GM10266 (cell line): ENCODE measurements at regions not wholly inside any gene's neighbourhood (a gene's known extent, or its start where the extent isn't known, plus 50 kb on each side); places are given as distances from the start of the nearest gene placed in this dataset.
"Not testable (repeated sequence)": the region's sequence is repeated elsewhere in the genome, so short reads cannot be mapped to it uniquely, and the experiment has no call there.

Source experiments
- DNase-seq: peaks from one replicate; pipeline ENCODE4 v3.0.0; 2012; ENCODE audit errors: extremely low spot score
- TF ChIP-seq, protein P1 (sequence below): IDR thresholded peaks from 2 replicates; pipeline ENCODE4 v1.5.1; 2012; ENCODE audit warnings: mild to moderate bottlenecking, low read depth; ENCODE audit not compliant: control insufficient read depth, insufficient read depth; ENCODE audit errors: missing control alignments

GRCh38 chr5:56302027-56302426 lies 68.9 kb upstream of the ANKRD55 start:
- TF ChIP-seq, protein P1, sequence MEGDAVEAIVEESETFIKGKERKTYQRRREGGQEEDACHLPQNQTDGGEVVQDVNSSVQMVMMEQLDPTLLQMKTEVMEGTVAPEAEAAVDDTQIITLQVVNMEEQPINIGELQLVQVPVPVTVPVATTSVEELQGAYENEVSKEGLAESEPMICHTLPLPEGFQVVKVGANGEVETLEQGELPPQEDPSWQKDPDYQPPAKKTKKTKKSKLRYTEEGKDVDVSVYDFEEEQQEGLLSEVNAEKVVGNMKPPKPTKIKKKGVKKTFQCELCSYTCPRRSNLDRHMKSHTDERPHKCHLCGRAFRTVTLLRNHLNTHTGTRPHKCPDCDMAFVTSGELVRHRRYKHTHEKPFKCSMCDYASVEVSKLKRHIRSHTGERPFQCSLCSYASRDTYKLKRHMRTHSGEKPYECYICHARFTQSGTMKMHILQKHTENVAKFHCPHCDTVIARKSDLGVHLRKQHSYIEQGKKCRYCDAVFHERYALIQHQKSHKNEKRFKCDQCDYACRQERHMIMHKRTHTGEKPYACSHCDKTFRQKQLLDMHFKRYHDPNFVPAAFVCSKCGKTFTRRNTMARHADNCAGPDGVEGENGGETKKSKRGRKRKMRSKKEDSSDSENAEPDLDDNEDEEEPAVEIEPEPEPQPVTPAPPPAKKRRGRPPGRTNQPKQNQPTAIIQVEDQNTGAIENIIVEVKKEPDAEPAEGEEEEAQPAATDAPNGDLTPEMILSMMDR, result no peak
- no peak for DNase-seq

- no peak for DNase-seq
- TF ChIP-seq, protein P1, result no peak
These were observed 67.9 kb upstream of the ANKRD55 start for GRCh38 chr5:56301069-56301468.

- TF ChIP-seq, protein P1, result no peak
- DNase-seq, result no peak
These were observed 66.1 kb upstream of the ANKRD55 start for GRCh38 chr5:56299212-56299611.

- TF ChIP-seq, protein P1, result no peak
- no peak for DNase-seq
These were observed 65.4 kb upstream of the ANKRD55 start for GRCh38 chr5:56298336-56299090.

- no peak for DNase-seq
- TF ChIP-seq, protein P1, result no peak
These were observed 64.7 kb upstream of the ANKRD55 start for GRCh38 chr5:56297851-56298250.

DNA sequence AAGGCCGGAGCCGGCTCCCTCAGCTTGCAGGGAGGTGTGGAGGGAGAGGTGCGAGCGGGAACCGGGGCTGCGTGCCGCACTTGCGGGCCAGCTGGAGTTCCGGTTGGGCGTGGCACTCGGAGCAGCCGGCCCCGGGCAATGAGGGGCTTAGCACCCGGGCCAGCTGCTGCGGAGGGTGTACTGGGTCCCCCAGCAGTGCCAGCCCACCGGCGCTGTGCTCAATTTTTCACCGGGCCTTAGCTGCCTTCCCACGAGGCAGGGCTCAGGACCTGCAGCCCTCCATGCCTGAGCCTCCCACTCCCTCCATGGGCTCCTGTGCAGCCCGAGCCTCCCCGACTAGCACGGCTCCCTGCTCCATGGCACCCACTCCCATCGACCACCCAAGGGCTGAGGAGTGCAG lies 62.2 kb upstream of the ANKRD55 start:
- DNase-seq, result not testable (repeated sequence)

- TF ChIP-seq, protein P1, result no peak
- no peak for DNase-seq
These were observed 61.2 kb upstream of the ANKRD55 start for GRCh38 chr5:56294354-56294753.

GRCh38 chr5:56292874-56293273 lies 59.7 kb upstream of the ANKRD55 start:
- DNase-seq, result not testable (repeated sequence)
